ENCODE measurements at regions not wholly inside any gene's neighbourhood (a gene's known extent, or its start where the extent isn't known, plus 50 kb on each side); places are given as distances from the start of the nearest gene placed in this dataset.

DNA sequence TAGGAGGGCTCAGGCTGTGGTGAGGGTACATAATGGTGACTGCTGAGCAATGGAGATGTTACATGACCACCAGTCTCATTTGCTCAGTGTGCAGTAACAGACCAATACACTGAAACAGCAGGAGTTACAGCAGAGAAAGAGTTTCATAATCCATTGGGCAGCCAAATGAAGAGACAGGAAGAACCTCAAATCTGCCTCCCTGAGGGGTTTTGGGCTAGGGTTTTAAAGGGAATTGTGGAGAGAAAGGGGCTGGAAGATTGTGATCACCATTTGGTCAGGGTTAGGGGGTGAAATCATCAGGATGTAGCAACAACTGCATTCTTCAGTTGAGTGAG, 838.3 kb downstream of the GRID1 start:
- TF ChIP-seq, protein P1, sequence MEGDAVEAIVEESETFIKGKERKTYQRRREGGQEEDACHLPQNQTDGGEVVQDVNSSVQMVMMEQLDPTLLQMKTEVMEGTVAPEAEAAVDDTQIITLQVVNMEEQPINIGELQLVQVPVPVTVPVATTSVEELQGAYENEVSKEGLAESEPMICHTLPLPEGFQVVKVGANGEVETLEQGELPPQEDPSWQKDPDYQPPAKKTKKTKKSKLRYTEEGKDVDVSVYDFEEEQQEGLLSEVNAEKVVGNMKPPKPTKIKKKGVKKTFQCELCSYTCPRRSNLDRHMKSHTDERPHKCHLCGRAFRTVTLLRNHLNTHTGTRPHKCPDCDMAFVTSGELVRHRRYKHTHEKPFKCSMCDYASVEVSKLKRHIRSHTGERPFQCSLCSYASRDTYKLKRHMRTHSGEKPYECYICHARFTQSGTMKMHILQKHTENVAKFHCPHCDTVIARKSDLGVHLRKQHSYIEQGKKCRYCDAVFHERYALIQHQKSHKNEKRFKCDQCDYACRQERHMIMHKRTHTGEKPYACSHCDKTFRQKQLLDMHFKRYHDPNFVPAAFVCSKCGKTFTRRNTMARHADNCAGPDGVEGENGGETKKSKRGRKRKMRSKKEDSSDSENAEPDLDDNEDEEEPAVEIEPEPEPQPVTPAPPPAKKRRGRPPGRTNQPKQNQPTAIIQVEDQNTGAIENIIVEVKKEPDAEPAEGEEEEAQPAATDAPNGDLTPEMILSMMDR (conservative IDR thresholded peaks at IDR 0.05; ENCODE audit: low read depth, low read length) = no peak
- no peak for TF ChIP-seq EZH2 (IDR thresholded peaks at IDR 0.05; ENCODE audit: borderline replicate concordance, low read depth, low read length, poor library complexity, severe bottlenecking)
